Activated CD4-positive, alpha-beta memory T cell treated with anti-CD3 and anti-CD28 coated beads, Interleukin-2, amount 10 ng/mL, durations not matched to agents 7 days and 5 days (primary cell): ENCODE measurements at regions not wholly inside any gene's neighbourhood (a gene's known extent, or its start where the extent isn't known, plus 50 kb on each side); places are given as distances from the start of the nearest gene placed in this dataset.

ENCODE experiments used
- CTCF ChIA-PET: fragments of 350-600 bp; sonication (Branson Sonifier 250); formaldehyde crosslinking; loops from one replicate; lab custom pipeline; 2021; ENCODE audit warnings: antibody characterized with exemption, inconsistent platforms; lab: Charles Lee
- POLR2A ChIA-PET: fragments of 350-600 bp; sonication (Branson Sonifier 250); formaldehyde crosslinking; loops from one replicate; lab custom pipeline; 2021; ENCODE audit warnings: antibody characterized with exemption; lab: Charles Lee
- DNase-seq: peaks from one replicate; pipeline ENCODE4 v3.0.0-alpha.2; 2020
- H3K27ac Mint-ChIP-seq: one replicate; pipeline ENCODE4 v1.8.0; 2021; ENCODE audit warnings: mild to moderate bottlenecking, mixed read lengths
- H3K27me3 Mint-ChIP-seq: one replicate; pipeline ENCODE4 v1.8.0; 2021; ENCODE audit warnings: mixed read lengths
- H3K36me3 Mint-ChIP-seq: one replicate; pipeline ENCODE4 v1.8.0; 2021; ENCODE audit warnings: low read depth, mixed read lengths
- H3K4me1 Mint-ChIP-seq: one replicate; pipeline ENCODE4 v1.8.0; 2021; ENCODE audit warnings: mixed read lengths
- H3K4me3 Mint-ChIP-seq: one replicate; pipeline ENCODE4 v1.8.0; 2021; ENCODE audit warnings: mild to moderate bottlenecking, mixed read lengths
- H3K9me3 Mint-ChIP-seq: one replicate; pipeline ENCODE4 v1.8.0; 2021; ENCODE audit warnings: mixed read lengths

DNA sequence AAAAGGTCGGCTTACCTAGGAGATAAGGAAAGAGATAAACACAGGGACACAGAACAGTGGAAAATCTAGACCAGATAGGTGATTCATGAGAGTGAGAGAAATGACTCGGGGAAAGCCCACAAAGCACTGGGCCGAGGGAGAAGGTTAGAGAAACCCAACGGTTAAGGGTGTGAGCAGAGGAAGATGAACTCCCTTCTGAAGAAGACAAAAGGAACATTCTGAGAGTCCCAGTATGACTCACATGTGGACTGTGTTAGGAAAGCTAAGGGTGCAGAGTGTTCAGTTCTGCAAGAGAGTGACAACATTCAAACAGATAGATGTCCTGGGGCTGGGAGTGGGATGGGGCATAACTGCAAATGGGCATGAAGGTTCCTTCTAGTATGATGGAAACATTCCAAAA lies 83.0 kb downstream of the CNTN3 start:
- peaks cover 12% of the 10 kb centered on the region for H3K9me3 Mint-ChIP-seq
- no peaks in the 10 kb centered on the region for H3K4me1 Mint-ChIP-seq
- H3K27ac Mint-ChIP-seq, result no peak overlapping the region
- no peak for DNase-seq
- POLR2A ChIA-PET, result no interaction called here
- H3K4me3 Mint-ChIP-seq, result no peak overlapping the region
- no peaks in the 10 kb centered on the region for H3K36me3 Mint-ChIP-seq
- CTCF ChIA-PET, result no interaction called here
- no peaks in the 10 kb centered on the region for H3K27me3 Mint-ChIP-seq

DNA sequence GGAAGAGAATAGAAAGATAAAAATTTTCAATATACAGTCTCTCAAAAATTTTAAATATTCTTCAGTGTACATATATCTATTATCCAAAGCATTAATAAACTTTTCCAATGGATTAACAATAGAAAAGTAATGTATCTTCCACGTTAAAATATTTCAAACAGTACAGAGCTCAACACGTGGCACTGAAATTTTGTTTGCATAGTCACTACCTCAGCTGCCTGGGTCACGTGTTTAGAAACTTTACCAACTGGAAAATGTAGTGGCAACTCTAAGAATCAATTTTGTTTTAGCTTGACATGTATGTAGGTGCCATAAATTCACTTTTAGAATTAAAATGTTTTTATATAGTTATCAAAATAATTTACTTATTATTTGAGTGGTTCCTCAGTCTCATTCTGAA lies 85.3 kb downstream of the CNTN3 start:
- Mint-ChIP-seq H3K4me3 (no peak overlapping the region), H3K36me3 (no peaks in the 10 kb centered on the region), H3K27me3 (no peaks in the 10 kb centered on the region), H3K27ac (no peak overlapping the region), H3K4me1 (no peaks in the 10 kb centered on the region), H3K9me3 (peaks cover 9% of the 10 kb centered on the region)
- ChIA-PET CTCF (no interaction called here), POLR2A (no interaction called here)
- DNase-seq, result no peak

DNA sequence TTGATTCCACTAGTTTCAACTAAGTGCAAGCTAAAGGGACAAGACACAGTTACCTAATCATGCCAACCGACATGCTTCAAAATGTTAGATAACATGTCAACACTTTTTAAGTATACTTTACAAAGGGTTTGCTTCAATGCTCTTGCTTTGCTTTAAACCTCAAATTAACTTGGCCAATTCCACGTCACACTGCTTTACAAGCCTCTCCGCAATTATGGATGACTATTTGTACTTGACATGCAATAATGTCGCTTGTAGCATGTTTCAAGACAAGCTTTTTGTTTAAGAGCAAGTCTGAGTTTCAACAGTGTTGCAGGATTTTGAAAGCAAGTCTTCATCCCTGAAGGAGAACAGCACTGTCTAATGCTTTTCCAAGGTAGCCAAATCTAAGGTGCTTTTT lies 86.9 kb downstream of the CNTN3 start:
- no peaks in the 10 kb centered on the region for H3K27me3 Mint-ChIP-seq
- DNase-seq, result no peak
- no peak overlapping the region for H3K27ac Mint-ChIP-seq
- no peaks in the 10 kb centered on the region for H3K36me3 Mint-ChIP-seq
- H3K9me3 Mint-ChIP-seq, result peaks cover 9% of the 10 kb centered on the region
- ChIA-PET POLR2A (no interaction called here), CTCF (no interaction called here)
- no peaks in the 10 kb centered on the region for H3K4me1 Mint-ChIP-seq
- no peak overlapping the region for H3K4me3 Mint-ChIP-seq

DNA sequence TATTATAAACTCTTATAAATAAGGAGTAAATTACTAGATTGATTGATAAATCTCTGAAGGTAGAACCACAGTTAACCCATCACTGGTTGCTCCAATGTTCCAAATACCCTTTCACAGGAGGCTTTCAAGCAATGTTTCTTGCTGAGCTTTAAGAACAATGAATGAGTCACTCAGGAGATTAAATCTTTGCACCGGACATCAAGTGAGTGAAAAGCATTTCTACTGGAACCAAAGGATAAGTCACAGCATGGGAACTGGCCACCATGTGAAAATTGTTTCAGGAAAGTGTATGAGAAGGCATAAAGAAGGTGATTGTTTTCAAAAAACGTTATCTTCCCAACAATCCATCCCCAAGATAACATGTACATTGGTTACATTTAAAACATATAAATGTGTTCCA lies 90.6 kb downstream of the CNTN3 start:
- H3K4me3 Mint-ChIP-seq, result no peak overlapping the region
- H3K4me1 Mint-ChIP-seq, result no peaks in the 10 kb centered on the region
- H3K27me3 Mint-ChIP-seq, result no peaks in the 10 kb centered on the region
- H3K27ac Mint-ChIP-seq, result no peak overlapping the region
- ChIA-PET CTCF (no interaction called here), POLR2A (no interaction called here)
- DNase-seq, result no peak
- no peaks in the 10 kb centered on the region for H3K9me3 Mint-ChIP-seq
- H3K36me3 Mint-ChIP-seq, result no peaks in the 10 kb centered on the region

DNA sequence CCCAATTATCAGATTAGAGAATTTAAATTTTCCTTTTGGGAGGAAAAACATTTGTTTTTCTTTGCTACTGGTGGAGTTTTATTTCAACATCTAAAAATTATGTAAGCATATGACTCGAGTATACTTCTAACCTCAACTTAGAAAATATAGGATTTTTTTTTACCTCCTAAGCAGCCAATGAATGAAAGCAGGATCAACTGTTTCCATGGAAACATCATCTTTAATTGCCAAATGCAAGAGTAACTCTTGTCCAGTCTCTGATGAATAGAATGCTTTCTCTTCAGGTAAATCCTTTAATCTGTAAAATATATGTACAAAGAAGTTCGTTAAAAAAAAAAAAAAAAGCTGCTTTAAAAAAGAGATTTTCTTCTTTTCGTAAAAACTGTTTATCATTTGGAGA lies 93.6 kb downstream of the CNTN3 start:
- Mint-ChIP-seq H3K27me3 (no peaks in the 10 kb centered on the region), H3K4me3 (no peak overlapping the region), H3K27ac (no peak overlapping the region), H3K4me1 (no peaks in the 10 kb centered on the region), H3K36me3 (no peaks in the 10 kb centered on the region), H3K9me3 (peaks cover 4% of the 10 kb centered on the region)
- no peak for DNase-seq
- ChIA-PET CTCF (no interaction called here), POLR2A (no interaction called here)

DNA sequence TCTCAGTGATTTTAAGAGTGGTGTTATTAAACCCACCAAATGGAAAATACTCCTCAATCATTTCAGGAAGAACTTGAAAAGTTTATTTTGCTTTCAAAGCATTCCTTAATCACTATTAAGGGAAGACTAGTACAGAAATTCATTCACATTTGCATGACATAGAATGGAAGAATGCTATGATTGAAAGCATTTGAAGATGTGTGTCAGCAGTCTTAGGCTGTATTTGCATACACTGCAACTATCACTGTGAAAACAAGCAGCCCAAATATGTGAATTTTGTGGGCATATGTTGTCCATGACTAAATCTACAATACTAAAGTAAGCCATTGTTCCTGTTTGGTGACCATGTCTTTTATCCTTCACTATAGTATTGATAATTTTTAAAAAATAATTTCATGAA lies 95.8 kb downstream of the CNTN3 start:
- POLR2A ChIA-PET, result no interaction called here
- no peaks in the 10 kb centered on the region for H3K27me3 Mint-ChIP-seq

DNA sequence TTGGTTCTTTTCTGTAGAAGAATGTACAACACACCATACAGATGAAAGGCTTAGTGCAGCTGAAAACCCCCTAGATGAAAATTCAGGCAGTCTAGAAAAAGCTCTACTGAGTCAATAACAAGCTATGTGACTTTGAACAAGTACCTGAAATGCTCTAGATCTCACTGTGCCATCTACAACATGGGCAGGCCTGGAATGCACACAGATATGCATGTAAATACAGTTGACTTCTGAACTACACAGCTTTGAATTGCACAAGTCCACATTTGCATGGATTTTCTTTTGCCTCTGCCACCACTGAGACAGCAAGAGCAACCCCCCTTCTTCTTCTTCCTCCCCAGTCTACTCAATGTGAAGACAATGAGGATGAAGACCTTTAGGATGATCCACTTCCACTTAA lies 98.4 kb downstream of the CNTN3 start:
- Mint-ChIP-seq H3K36me3 (no peaks in the 10 kb centered on the region), H3K4me3 (no peak overlapping the region), H3K27me3 (no peaks in the 10 kb centered on the region)

More for the DNA sequence above, 95.8 kb downstream of the CNTN3 start:
- H3K36me3 Mint-ChIP-seq, result no peaks in the 10 kb centered on the region
- DNase-seq, result no peak
- H3K27ac Mint-ChIP-seq, result no peak overlapping the region
- peaks cover 4% of the 10 kb centered on the region for H3K9me3 Mint-ChIP-seq
- CTCF ChIA-PET, result no interaction called here
- no peak overlapping the region for H3K4me3 Mint-ChIP-seq
- no peaks in the 10 kb centered on the region for H3K4me1 Mint-ChIP-seq

DNA sequence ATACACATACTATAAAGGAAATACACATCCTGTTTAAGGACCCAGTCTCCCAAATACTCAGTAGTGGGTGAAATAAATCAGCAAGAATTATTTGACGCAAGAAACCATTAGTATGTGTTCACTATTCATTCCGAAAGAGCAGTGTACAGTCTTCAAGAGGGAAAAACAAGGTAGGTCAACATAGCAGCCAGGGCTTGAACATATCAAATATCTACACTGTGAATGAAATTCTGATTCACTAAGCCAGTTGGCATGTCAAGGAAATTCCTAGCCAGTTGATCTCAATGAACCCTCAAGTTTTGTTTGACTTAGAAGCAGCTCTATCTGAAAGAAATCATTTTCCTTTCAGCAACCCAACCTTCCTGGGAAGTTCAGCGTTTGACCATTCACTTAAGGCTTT lies 99.0 kb downstream of the CNTN3 start:
- CTCF ChIA-PET, result no interaction called here
- H3K36me3 Mint-ChIP-seq, result no peaks in the 10 kb centered on the region
- no peak for DNase-seq
- POLR2A ChIA-PET, result no interaction called here
- no peaks in the 10 kb centered on the region for H3K27me3 Mint-ChIP-seq
- no peaks in the 10 kb centered on the region for H3K4me1 Mint-ChIP-seq
- H3K4me3 Mint-ChIP-seq, result no peak overlapping the region
- no peak overlapping the region for H3K27ac Mint-ChIP-seq
- peaks cover 6% of the 10 kb centered on the region for H3K9me3 Mint-ChIP-seq

More for the DNA sequence above, 98.4 kb downstream of the CNTN3 start:
- CTCF ChIA-PET, result no interaction called here
- DNase-seq, result no peak
- Mint-ChIP-seq H3K4me1 (no peaks in the 10 kb centered on the region), H3K27ac (no peak overlapping the region), H3K9me3 (peaks cover 6% of the 10 kb centered on the region)
- POLR2A ChIA-PET, result no interaction called here

DNA sequence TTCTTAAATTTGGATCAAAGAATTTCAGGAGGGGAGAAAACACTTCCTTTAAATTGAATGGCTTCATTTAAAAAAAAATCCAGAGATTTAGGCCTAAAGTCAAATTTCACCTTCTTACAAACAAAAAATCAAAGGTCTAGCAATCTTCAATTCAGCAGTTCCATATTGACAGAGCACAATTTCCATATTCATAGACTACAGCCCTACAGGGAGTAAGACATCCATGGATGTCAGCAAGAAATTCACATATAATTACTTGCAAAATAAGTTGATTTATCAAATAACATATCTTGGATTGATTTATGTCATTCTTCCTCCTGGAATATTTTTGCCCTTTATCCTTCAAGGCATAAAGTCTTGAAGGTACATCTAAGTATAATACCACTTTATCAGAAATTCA lies 103.4 kb downstream of the CNTN3 start:
- POLR2A ChIA-PET, result no interaction called here
- H3K9me3 Mint-ChIP-seq, result peaks cover 2% of the 10 kb centered on the region
- no peaks in the 10 kb centered on the region for H3K4me1 Mint-ChIP-seq
- H3K27me3 Mint-ChIP-seq, result no peaks in the 10 kb centered on the region
- no peaks in the 10 kb centered on the region for H3K36me3 Mint-ChIP-seq
- DNase-seq, result no peak
- H3K27ac Mint-ChIP-seq, result no peak overlapping the region
- CTCF ChIA-PET, result no interaction called here
- H3K4me3 Mint-ChIP-seq, result no peak overlapping the region

DNA sequence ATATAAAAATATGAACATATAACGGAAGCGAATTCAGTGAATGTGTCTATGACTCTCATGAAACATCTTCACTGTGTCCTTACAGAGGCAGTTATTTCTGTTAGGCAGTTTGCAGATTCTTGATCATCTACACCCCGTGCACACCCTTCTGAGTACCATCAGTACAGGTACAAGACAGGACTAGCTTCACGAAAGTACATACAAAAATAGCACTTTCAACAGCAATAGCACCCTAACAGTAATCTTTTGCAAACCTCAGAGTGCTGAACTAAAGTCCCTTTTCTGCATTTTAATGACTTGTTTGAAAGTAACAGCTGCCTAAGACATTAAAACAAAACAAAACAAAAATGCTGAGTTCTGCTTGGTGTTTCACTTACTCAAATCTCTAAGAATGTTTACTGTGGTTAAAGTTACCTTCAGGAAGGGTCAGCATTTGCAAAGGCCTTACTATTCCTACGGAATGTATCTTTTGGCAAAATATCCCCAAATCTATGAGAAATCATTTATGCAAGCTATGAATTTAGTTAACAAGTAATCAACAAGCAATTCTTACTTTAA lies 104.1 kb downstream of the CNTN3 start:
- Mint-ChIP-seq H3K36me3 (no peaks in the 10 kb centered on the region), H3K4me1 (no peaks in the 10 kb centered on the region), H3K27ac (no peak overlapping the region), H3K9me3 (peaks cover 2% of the 10 kb centered on the region), H3K4me3 (no peak overlapping the region), H3K27me3 (no peaks in the 10 kb centered on the region)
- POLR2A ChIA-PET, result no interaction called here
- no peak for DNase-seq
- CTCF ChIA-PET, result no interaction called here

DNA sequence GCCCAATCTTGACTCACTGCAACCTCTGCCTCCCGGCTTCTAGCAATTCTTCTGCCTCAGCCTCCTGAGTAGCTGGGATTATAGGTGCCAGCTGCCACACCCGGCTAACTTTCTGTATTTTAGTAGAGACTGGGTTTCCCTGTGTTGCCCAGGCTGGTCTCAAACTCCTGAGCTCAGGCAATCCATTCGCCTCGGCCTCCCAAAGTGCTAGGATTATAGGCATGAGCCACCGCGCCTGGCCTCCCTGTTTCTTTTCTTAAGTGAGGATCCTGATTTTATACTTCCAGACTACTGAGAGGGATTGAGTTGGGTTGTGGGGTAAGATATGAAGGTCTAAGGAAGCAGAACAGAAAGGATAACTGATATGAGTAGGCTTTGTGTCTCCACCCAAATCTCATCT lies 106.8 kb downstream of the CNTN3 start:
- Mint-ChIP-seq H3K27me3 (no peaks in the 10 kb centered on the region), H3K9me3 (peaks cover 2% of the 10 kb centered on the region), H3K4me1 (no peaks in the 10 kb centered on the region), H3K27ac (no peak overlapping the region), H3K4me3 (no peak overlapping the region), H3K36me3 (no peaks in the 10 kb centered on the region)
- CTCF ChIA-PET, result no interaction called here
- DNase-seq, result no peak
- POLR2A ChIA-PET, result no interaction called here

DNA sequence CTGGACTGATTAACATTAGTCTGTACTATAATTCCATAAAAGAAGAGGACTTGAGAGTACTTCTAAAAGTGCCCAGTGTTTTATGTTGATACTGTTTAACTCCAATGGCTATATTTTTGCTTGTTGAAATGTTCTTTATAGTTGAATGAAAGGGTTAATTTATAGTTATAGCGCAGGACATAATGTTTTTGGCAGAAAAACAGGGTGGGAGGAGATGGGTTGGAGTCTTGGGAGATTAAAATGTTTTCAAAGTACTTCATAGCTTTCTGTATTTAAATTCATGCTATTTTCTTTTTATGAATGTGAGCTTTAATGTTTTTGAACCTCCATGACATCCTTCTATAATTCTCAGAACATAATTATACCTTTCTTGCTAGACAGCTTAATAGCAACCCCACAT lies 108.2 kb downstream of the CNTN3 start:
- Mint-ChIP-seq H3K27ac (no peak overlapping the region), H3K9me3 (peaks cover 3% of the 10 kb centered on the region), H3K36me3 (no peaks in the 10 kb centered on the region), H3K4me3 (no peak overlapping the region), H3K27me3 (no peaks in the 10 kb centered on the region), H3K4me1 (no peaks in the 10 kb centered on the region)
- ChIA-PET CTCF (no interaction called here), POLR2A (no interaction called here)
- no peak for DNase-seq

DNA sequence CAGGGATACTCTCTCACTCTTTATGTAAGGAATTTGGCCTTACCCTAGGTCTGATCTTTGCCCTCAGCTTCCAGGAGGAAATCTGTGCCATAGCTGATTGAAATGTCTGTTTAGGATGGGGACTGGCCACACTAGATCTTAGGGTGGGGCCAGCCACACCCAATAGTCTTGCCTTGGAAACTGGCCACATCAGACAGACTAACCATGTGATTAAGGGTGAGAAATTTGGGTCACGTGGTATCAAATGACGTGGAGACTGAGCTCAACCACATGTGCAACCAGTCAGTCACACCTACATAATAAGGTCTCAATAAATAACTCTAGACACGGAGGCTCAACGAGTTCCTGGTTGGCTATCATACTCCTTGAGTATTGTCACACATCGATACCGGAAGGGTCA lies 113.5 kb downstream of the CNTN3 start:
- DNase-seq, result no peak
- no peak overlapping the region for H3K27ac Mint-ChIP-seq

DNA sequence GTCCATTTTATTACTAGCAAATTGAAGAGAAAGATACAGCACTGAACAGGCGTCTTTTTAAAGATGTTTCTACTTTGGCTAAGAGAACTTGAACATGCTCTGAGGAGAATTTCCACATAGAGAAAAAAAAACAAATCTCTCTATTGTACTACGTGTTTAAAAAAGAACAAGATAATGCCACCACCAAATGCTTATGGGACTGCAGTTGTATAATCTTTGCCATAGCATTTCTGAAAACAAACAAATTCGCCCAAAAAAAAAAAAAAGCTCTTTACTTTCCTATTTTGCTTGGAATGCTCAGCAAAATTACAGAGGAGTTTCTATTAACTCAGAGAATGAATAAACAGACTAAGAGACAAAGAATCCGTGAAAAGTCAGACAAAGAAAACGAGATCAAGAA lies 114.2 kb downstream of the CNTN3 start:
- H3K4me3 Mint-ChIP-seq, result no peak overlapping the region
- no peaks in the 10 kb centered on the region for H3K4me1 Mint-ChIP-seq
- H3K27ac Mint-ChIP-seq, result no peak overlapping the region
- peaks cover 3% of the 10 kb centered on the region for H3K9me3 Mint-ChIP-seq
- CTCF ChIA-PET, result no interaction called here
- POLR2A ChIA-PET, result no interaction called here
- DNase-seq, result no peak
- no peaks in the 10 kb centered on the region for H3K27me3 Mint-ChIP-seq
- H3K36me3 Mint-ChIP-seq, result no peaks in the 10 kb centered on the region

More for the DNA sequence above, 113.5 kb downstream of the CNTN3 start:
- ChIA-PET POLR2A (no interaction called here), CTCF (interaction anchor here (0.7 kb wide), 1 partner anchor 100 kb away, joined by 3 read pairs; no protein-coding TSS in a partner anchor)
- Mint-ChIP-seq H3K9me3 (peaks cover 3% of the 10 kb centered on the region), H3K4me3 (no peak overlapping the region), H3K4me1 (no peaks in the 10 kb centered on the region), H3K27me3 (no peaks in the 10 kb centered on the region), H3K36me3 (no peaks in the 10 kb centered on the region)
